Activated CD4-positive, alpha-beta memory T cell treated with anti-CD3 and anti-CD28 coated beads for 36 hours (primary cell): ENCODE measurements at regions not wholly inside any gene's neighbourhood (a gene's known extent, or its start where the extent isn't known, plus 50 kb on each side); places are given as distances from the start of the nearest gene placed in this dataset.
"Not testable (repeated sequence)": the region's sequence is repeated elsewhere in the genome, so short reads cannot be mapped to it uniquely, and the experiment has no call there.

Experiments
- CTCF ChIA-PET: fragments of 350-600 bp; sonication (Branson Sonifier 250); formaldehyde crosslinking; loops from one replicate; lab custom pipeline; 2021; ENCODE audit warnings: antibody characterized with exemption, inconsistent platforms; lab: Charles Lee
- POLR2A ChIA-PET: fragments of 350-600 bp; sonication (Branson Sonifier 250); formaldehyde crosslinking; loops from one replicate; lab custom pipeline; 2021; ENCODE audit warnings: antibody characterized with exemption; lab: Charles Lee
- DNase-seq: peaks from one replicate; pipeline ENCODE4 v3.0.0-alpha.2; 2020
- H3K27ac Mint-ChIP-seq: one replicate; pipeline ENCODE4 v1.8.0; 2021; ENCODE audit warnings: mixed read lengths
- H3K27me3 Mint-ChIP-seq: one replicate; pipeline ENCODE4 v1.8.0; 2021; ENCODE audit warnings: mixed read lengths
- H3K36me3 Mint-ChIP-seq: one replicate; pipeline ENCODE4 v1.8.0; 2021; ENCODE audit warnings: mixed read lengths
- H3K4me1 Mint-ChIP-seq: one replicate; pipeline ENCODE4 v1.8.0; 2021; ENCODE audit warnings: low read depth, mixed read lengths
- H3K4me3 Mint-ChIP-seq: one replicate; pipeline ENCODE4 v1.8.0; 2021; ENCODE audit warnings: mild to moderate bottlenecking, mixed read lengths
- H3K9me3 Mint-ChIP-seq: one replicate; pipeline ENCODE4 v1.8.0; 2021; ENCODE audit warnings: mixed read lengths
- intact Hi-C: fragments of 100-400 bp; cut with micrococcal nuclease; formaldehyde crosslinking; loops from one replicate; pipeline ENCODE4 v1.15.1; 2023

DNA sequence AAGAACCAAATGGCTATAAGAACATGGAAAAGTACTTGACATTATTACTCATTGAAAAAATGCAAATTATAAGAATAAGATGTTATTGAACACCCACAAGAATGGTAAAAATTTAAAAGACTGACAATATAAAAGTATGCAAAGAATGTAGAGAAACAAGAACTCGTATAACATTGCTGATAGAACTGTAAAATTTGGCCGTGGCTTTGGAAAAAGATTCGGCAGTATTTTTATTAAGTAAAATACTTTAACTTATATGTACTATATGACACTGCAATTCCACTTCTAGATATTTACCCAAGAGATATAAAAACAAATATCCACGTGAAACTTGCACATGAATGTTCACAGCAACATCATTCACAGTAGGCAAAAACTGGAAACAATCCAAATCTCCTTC is 239.2 kb downstream of the TPBG start:
- H3K36me3 Mint-ChIP-seq: no peaks in the 10 kb centered on the region
- CTCF ChIA-PET: no interaction called here
- H3K9me3 Mint-ChIP-seq: no peaks in the 10 kb centered on the region
- intact Hi-C loops: no loop called here
- H3K27me3 Mint-ChIP-seq: peaks cover 1% of the 10 kb centered on the region
- no peak overlapping the region for H3K4me3 Mint-ChIP-seq
- H3K27ac Mint-ChIP-seq: no peak overlapping the region
- no peak for DNase-seq
- no peaks in the 10 kb centered on the region for H3K4me1 Mint-ChIP-seq
- POLR2A ChIA-PET: no interaction called here

DNA sequence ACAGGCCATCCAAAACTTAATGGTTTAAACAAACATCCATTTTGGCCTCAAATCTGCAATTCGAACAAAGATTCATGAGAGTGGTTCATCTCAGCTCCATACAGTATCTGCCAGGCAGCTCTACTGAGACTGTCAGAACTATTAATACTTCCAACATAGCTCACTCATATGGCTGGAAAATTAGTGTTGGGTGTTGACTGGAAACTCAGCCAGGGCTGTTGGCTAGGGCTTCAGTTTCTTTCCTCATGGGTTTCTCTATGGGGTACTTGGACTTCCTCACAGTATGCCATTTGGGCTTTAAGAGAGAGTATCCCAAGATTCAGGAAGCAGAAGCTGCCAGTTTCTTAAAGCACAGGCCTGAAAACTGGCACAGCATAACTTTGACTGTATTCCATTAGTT is 240.3 kb downstream of the TPBG start:
- intact Hi-C loops: no loop called here
- Mint-ChIP-seq H3K9me3 (no peaks in the 10 kb centered on the region), H3K36me3 (no peaks in the 10 kb centered on the region), H3K4me1 (no peaks in the 10 kb centered on the region), H3K4me3 (no peak overlapping the region), H3K27ac (no peak overlapping the region), H3K27me3 (peaks cover 1% of the 10 kb centered on the region)
- CTCF ChIA-PET: interaction anchor here (0.6 kb wide), 1 partner anchor 283 kb away, joined by 4 read pairs; no protein-coding TSS in a partner anchor
- no peak for DNase-seq
- POLR2A ChIA-PET: no interaction called here

DNA sequence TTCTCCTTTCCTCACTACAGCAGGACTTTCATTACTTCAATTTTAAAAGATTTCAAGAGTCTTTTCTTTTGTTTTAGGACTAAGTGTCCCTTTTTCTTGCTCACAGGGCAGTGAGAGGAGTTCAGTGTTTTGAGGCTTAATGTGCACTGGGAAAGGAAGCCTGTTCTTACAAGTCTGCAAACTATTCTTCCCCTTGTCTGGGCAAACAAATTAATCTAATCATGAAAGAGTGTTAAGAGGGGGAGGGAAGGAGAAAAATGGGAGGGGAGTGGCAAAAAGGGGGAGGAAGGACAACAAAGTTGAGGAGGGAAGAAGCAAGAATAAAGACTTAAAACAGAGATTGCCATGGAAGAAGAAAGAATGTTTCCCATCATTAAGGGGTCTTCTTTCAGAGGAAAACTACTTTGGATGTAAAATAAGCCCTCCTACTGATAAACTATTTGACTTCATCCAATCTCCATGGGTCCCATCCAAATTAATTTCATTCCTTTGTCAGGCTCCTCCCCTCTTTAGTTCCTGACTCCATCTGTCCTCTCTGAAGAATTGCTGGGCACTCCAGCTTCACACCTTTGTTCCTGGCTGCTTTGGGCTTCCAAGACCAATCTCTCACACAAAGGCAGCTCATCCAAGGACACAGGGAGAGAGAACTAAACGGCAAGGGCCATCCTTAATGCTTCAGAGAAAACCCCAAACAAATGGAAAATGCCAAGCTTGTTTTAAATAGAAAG is 244.5 kb downstream of the TPBG start:
- intact Hi-C loops: no loop called here
- ChIA-PET CTCF (no interaction called here), POLR2A (no interaction called here)
- no peaks in the 10 kb centered on the region for H3K27me3 Mint-ChIP-seq
- no peaks in the 10 kb centered on the region for H3K4me1 Mint-ChIP-seq
- no peak overlapping the region for H3K27ac Mint-ChIP-seq
- no peak overlapping the region for H3K4me3 Mint-ChIP-seq
- H3K9me3 Mint-ChIP-seq: no peaks in the 10 kb centered on the region
- no peaks in the 10 kb centered on the region for H3K36me3 Mint-ChIP-seq
- no peak for DNase-seq

DNA sequence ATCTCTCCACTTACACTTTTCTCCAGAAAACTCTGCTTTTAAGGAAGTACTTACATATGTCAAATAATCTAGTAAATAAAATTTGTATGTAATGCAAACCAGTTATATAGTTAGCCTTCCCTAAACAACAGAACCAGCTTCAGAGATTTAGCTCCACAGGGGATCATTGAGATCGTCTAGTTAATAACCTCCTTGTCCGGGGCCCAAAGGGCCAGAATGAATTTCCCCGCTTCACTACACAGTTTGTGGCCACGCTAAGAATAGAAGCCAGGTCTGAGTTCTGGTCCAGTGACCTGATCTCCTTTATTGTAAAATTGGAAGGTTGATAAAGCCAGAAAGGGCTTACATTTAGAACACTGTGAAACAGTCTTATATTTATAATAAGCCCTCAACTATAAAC is 245.2 kb downstream of the TPBG start:
- POLR2A ChIA-PET: no interaction called here

DNA sequence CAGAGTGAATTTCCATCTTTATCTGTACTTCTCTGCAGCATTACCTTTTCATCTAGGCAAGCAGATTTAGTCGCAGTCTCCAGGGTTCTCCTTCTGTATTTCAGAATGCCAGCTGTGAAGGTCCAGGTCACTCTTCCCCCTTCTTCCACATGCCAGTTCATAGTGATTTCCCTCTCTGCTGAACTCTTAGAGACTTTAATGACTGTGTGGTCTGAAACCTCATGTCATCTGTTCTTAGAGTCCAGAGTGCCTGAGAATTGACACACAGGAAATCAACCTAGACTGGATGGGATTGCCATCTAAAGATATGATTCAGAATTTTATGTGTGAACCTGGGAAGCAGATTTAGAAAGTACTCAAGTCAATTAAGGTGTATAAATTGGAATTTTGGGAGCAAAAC is 248.1 kb downstream of the TPBG start:
- no peak overlapping the region for H3K4me3 Mint-ChIP-seq
- H3K27me3 Mint-ChIP-seq: peaks cover 2% of the 10 kb centered on the region
- ChIA-PET POLR2A (no interaction called here), CTCF (no interaction called here)
- intact Hi-C loops: no loop called here
- H3K4me1 Mint-ChIP-seq: no peaks in the 10 kb centered on the region
- DNase-seq: no peak
- no peaks in the 10 kb centered on the region for H3K36me3 Mint-ChIP-seq
- no peak overlapping the region for H3K27ac Mint-ChIP-seq
- no peaks in the 10 kb centered on the region for H3K9me3 Mint-ChIP-seq

More for the DNA sequence above, 245.2 kb downstream of the TPBG start:
- Mint-ChIP-seq H3K27ac (no peak overlapping the region), H3K9me3 (no peaks in the 10 kb centered on the region), H3K27me3 (no peaks in the 10 kb centered on the region), H3K4me1 (no peaks in the 10 kb centered on the region), H3K4me3 (no peak overlapping the region), H3K36me3 (no peaks in the 10 kb centered on the region)
- no peak for DNase-seq
- CTCF ChIA-PET: no interaction called here
- intact Hi-C loops: no loop called here

DNA sequence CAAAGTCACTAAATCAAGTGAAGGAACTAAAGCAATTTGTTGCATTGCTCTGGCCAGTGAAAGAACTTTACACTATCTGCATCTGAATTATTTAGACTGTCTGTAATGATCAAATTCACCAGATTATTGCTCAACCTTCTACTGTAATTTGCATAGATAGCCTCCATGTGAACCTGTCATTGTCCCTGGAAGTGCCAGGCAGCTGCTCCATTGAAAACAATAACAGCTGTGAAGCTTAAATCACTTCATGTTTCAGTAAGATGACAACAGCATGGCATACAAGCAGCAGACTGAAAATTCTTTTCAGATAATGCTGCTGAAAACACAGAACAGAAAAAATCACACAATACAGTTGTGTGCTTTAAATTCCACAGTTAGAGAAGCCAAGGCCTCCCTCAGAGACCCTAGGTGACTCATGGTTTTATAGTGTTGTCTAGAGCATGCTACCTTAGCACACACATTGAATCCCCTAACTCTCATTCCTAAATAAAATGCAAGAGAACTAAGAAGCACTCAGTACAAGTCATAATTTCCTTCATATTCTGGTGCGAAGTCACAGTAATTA is 248.9 kb downstream of the TPBG start:
- Mint-ChIP-seq H3K4me1 (no peaks in the 10 kb centered on the region), H3K27ac (no peak overlapping the region), H3K27me3 (peaks cover 2% of the 10 kb centered on the region), H3K36me3 (no peaks in the 10 kb centered on the region), H3K9me3 (no peaks in the 10 kb centered on the region), H3K4me3 (no peak overlapping the region)
- ChIA-PET CTCF (no interaction called here), POLR2A (no interaction called here)
- no peak for DNase-seq
- intact Hi-C loops: no loop called here

DNA sequence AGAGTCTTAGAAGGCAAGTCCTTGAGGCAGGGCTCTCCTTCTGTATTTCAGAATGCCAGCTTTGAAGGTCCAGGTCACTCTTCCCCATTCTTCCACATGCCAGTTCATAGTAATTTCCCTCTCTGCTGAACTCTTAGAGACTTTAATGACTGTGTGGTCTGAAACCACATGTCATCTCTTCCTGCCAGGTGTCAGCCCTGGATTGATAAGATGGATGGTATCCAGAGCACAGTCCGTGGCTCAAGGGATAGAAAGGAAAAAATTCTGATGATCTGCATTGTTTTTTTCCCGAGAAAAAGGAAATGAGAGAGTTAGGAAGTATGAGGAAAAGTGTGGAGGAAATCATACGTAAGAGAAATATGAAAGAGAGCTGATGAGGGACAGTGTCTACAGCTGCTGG is 250.9 kb downstream of the TPBG start:
- Mint-ChIP-seq H3K9me3 (no peaks in the 10 kb centered on the region), H3K27me3 (peaks cover 2% of the 10 kb centered on the region), H3K4me3 (no peak overlapping the region), H3K36me3 (no peaks in the 10 kb centered on the region), H3K27ac (no peak overlapping the region), H3K4me1 (no peaks in the 10 kb centered on the region)
- CTCF ChIA-PET: no interaction called here
- DNase-seq: no peak
- POLR2A ChIA-PET: no interaction called here
- intact Hi-C loops: no loop called here

DNA sequence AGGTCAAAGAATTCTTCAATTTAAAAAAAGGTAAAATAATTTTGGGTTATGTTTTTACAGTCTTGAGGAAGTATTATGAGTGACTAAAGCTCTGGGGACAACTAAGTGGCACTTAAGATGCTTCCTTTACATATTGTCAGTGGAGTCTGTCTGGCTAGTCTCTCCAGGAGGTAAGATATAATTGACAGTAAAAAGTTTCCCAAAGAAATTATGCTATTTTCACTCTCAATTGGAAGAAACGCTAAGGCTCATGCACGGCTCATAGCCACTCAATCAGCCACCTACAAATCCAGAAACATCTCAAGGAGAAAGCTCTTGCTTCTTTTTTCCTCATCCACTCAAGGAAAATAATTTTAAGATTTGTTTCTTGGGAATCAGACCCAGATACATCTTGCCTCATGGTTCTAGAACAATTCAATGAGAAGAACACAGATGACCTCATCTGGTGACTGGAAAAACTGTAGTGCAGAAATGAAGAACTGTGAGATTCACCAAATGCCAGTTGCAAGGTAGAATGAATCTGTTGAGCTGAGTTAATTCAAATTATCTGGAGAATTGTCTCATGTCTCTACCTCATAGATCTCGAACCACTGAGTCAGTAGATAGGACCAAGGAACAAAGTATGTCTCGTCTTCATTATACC is 252.9 kb downstream of the TPBG start:
- H3K9me3 Mint-ChIP-seq: no peaks in the 10 kb centered on the region

DNA sequence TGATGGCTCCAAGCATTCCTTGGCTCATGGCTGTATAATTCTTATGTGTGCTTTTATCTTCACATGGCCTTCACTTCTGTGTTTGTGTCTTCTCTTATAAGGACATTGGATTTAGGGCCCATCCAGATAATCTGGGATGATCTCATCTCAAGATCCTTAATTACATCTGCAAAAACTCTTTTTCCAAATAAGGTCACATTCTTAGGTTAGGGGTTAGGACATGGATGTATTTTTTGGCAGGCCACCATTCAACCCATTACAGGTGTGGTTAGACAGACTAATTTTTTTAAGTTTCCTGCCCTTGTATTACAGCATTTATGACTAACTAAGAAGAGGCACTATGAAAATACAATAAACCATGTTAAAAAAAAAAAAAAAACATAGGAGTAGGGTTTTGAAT is 254.0 kb downstream of the TPBG start:
- Mint-ChIP-seq H3K27me3 (peaks cover 2% of the 10 kb centered on the region), H3K4me3 (no peak overlapping the region), H3K27ac (no peak overlapping the region), H3K4me1 (no peaks in the 10 kb centered on the region), H3K9me3 (peaks cover 10% of the 10 kb centered on the region), H3K36me3 (no peaks in the 10 kb centered on the region)
- intact Hi-C loops: no loop called here
- CTCF ChIA-PET: no interaction called here
- no peak for DNase-seq
- POLR2A ChIA-PET: no interaction called here

More for the DNA sequence above, 252.9 kb downstream of the TPBG start:
- no peak overlapping the region for H3K27ac Mint-ChIP-seq
- no peak for DNase-seq
- intact Hi-C loops: no loop called here
- no peaks in the 10 kb centered on the region for H3K4me1 Mint-ChIP-seq
- ChIA-PET CTCF (no interaction called here), POLR2A (no interaction called here)
- H3K36me3 Mint-ChIP-seq: no peaks in the 10 kb centered on the region
- H3K27me3 Mint-ChIP-seq: peaks cover 2% of the 10 kb centered on the region
- no peak overlapping the region for H3K4me3 Mint-ChIP-seq

DNA sequence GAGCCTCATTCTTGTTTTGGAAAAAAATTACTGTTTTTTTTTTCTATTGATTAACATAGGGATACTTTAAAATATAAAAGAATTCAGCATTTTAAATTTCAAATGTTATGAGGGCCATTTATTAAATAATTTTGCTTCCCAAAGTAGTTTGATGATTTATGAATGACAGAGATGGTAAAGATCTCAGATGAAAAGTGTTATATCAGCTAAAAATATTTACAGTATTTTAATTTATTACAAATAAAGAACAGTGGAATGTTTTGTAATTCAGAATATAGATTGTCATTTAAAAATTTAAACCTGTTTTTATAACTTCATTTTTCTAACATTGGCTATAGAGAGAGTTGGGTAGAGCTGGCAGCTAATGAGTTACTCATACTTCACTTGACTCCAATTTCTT is 256.0 kb downstream of the TPBG start:
- Mint-ChIP-seq H3K4me3 (no peak overlapping the region), H3K9me3 (peaks cover 12% of the 10 kb centered on the region), H3K36me3 (no peaks in the 10 kb centered on the region), H3K27ac (no peak overlapping the region), H3K4me1 (no peaks in the 10 kb centered on the region), H3K27me3 (peaks cover under 1% of the 10 kb centered on the region)
- ChIA-PET CTCF (no interaction called here), POLR2A (no interaction called here)
- intact Hi-C loops: no loop called here
- DNase-seq: no peak

DNA sequence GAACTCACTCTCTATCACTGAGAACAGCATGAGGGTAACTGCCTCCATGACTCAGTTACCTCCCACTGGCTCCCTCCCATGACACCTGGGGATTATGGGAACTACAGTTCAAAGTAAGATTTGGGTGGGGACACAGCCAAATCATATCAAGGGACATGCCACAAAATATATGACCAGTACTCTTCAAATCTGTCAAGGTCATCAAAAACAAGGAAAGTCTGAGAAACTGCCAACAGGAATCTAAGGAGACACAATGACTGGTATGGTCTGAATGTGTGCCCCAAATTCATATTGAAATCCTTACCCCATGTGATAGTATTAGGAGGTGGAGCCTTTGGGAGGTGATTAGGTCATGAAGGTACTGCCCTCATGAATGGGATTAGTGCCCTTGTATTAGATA is 258.8 kb downstream of the TPBG start:
- Mint-ChIP-seq H3K36me3 (no peaks in the 10 kb centered on the region), H3K4me1 (no peaks in the 10 kb centered on the region), H3K9me3 (peaks cover 12% of the 10 kb centered on the region), H3K4me3 (no peak overlapping the region), H3K27ac (no peak overlapping the region), H3K27me3 (no peaks in the 10 kb centered on the region)
- ChIA-PET CTCF (no interaction called here), POLR2A (no interaction called here)
- no peak for DNase-seq
- intact Hi-C loops: no loop called here

DNA sequence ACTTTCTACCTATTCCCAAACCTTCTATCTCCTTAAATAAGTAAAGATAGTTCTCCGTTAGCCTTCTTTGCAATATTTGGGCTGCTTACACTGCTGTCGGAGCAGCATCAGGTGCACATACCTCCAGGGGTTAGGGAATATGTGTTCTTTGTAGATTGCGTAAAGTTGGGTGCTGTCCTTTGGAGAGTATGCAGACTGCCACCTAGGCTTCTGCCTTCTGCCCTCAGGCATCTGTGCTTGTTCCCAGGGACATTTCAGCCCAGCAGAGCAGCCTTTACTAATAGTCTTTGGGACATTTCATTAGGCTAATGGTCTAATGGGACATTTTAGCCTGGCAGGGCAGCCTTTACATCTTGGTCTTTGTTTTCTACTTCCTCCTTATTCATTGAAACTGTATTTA is 260.6 kb downstream of the TPBG start:
- no peak overlapping the region for H3K4me3 Mint-ChIP-seq
- no peaks in the 10 kb centered on the region for H3K36me3 Mint-ChIP-seq
- H3K27ac Mint-ChIP-seq: no peak overlapping the region
- intact Hi-C loops: no loop called here
- DNase-seq: no peak
- H3K4me1 Mint-ChIP-seq: no peaks in the 10 kb centered on the region
- POLR2A ChIA-PET: no interaction called here
- CTCF ChIA-PET: no interaction called here
- H3K9me3 Mint-ChIP-seq: peaks cover 12% of the 10 kb centered on the region
- H3K27me3 Mint-ChIP-seq: no peaks in the 10 kb centered on the region

DNA sequence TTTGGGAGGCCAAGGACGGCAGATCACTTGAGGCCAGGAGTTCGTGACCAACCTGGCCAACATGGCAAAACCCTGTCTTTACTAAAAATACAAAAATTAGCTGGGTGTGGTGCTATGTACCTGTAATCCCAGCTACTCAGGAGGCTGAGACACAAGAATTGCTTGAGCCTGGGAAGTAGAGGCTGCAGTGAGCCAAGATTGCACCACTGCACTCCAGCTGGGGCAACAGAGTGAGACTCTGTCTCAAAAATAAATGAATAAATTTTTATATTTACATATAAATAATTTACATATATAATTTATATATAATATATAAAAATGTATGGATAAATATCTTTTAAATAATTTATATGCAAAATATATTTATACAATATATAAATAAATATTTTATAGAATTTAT is 263.3 kb downstream of the TPBG start:
- DNase-seq, H3K4me3 Mint-ChIP-seq, H3K27ac Mint-ChIP-seq, H3K9me3 Mint-ChIP-seq, H3K4me1 Mint-ChIP-seq, CTCF ChIA-PET, intact Hi-C loops, POLR2A ChIA-PET, H3K36me3 Mint-ChIP-seq, H3K27me3 Mint-ChIP-seq: not testable (repeated sequence)
